ENCODE measurements at regions not wholly inside any gene's neighbourhood (a gene's known extent, or its start where the extent isn't known, plus 50 kb on each side); places are given as distances from the start of the nearest gene placed in this dataset.
A peak's percentile ranks its signal among the peaks of the same experiment; 100 is the strongest.
"Not testable (repeated sequence)": the region's sequence is repeated elsewhere in the genome, so short reads cannot be mapped to it uniquely, and the experiment has no call there.

DNA sequence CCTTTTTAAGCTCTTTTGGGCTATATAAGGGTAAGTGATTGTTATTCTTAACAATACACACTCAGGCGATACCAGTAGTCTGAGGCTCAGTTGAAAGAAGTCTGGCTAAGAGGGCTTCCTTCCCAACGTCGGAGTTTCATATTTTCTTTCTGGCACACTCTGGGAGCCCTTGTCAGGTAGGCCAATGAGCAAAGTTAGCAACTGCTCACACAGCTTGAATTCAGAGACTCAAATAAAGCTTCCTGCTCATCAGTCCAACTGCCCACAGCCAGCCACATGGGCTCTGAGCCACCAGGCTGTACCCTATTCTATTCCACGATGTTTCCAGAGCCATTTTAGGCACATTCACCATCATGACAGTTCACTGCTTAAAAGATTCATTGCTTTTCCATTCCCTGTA is 155.1 kb upstream of the TBL1XR1 start:
- no peaks in the 10 kb centered on the region for H3K36me3 ChIP-seq (ENCODE audit: insufficient read depth, low read depth, low read length)
- no peak overlapping the region for H3K4me3 ChIP-seq (ENCODE audit: low read length)
- no peak overlapping the region for H3K27ac ChIP-seq (ENCODE audit: low read length)
- peaks cover 8% of the 10 kb centered on the region; the same call in 1 of the 2 replicates for H3K4me1 ChIP-seq (ENCODE audit: insufficient read depth, low read length)
- H3K9ac ChIP-seq (ENCODE audit: low read depth, low read length), result no peak overlapping the region
- H3K9me3 ChIP-seq (ENCODE audit: insufficient read depth, low read depth, low read length), result no peaks in the 10 kb centered on the region
- peaks cover 23% of the 10 kb centered on the region for H3K27me3 ChIP-seq (ENCODE audit: insufficient read depth, low read length)

DNA sequence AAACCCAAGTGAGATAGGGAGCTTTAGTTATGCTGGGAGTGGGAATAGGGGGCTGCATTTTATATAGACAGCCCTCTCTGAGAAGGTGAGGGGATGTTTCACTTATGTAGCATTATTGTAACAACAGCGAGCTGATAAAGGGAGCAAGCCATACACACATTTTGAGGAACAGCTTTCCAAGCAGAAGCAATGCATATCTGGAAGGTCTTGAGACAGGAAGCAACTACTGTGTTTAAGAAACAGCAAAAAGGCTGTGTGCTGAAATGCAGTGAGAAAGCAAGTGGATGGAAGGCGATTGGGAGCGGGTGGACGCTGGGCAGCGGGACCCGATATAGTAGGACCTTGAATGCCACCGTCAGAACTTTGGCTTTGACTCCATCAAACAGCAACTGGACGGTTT is 155.9 kb upstream of the TBL1XR1 start:
- no peaks in the 10 kb centered on the region for H3K36me3 ChIP-seq (ENCODE audit: insufficient read depth, low read depth, low read length)
- no peak overlapping the region for H3K4me3 ChIP-seq (ENCODE audit: low read length)
- H3K4me1 ChIP-seq (ENCODE audit: insufficient read depth, low read length), result peaks cover 15% of the 10 kb centered on the region; the same call in 1 of the 2 replicates
- H3K27me3 ChIP-seq (ENCODE audit: insufficient read depth, low read length), result peaks cover 16% of the 10 kb centered on the region
- H3K9ac ChIP-seq (ENCODE audit: low read depth, low read length), result no peak overlapping the region
- no peak overlapping the region for H3K27ac ChIP-seq (ENCODE audit: low read length)
- H3K9me3 ChIP-seq (ENCODE audit: insufficient read depth, low read depth, low read length), result no peaks in the 10 kb centered on the region

GRCh38 chr3:177353879-177354278 is 156.6 kb upstream of the TBL1XR1 start:
- H3K27me3 ChIP-seq (ENCODE audit: insufficient read depth, low read length); H3K4me3 ChIP-seq (ENCODE audit: low read length); H3K9ac ChIP-seq (ENCODE audit: low read depth, low read length); H3K9me3 ChIP-seq (ENCODE audit: insufficient read depth, low read depth, low read length); H3K27ac ChIP-seq (ENCODE audit: low read length); H3K36me3 ChIP-seq (ENCODE audit: insufficient read depth, low read depth, low read length): not testable (repeated sequence)
- H3K4me1 ChIP-seq (ENCODE audit: insufficient read depth, low read length), result peaks cover 21% of the 10 kb centered on the region; the same call in 1 of the 2 replicates

DNA sequence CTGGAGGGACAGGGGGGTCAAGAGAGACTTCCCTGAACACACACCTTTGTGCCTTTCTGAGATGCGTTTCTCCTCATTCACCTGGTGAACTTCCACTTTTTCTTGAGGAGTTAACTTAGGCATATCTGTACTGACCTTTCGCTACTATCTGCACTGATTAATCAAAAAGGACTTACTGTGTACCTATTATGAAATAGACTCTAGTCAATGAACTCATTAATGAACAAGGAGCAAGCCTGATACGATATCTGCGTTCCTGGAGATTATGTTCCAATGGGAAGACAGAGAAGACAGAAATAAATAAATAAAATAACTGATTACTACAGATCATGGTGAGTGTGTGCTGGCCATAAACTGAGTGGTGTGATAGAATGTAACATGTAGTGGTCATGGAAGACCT is 157.2 kb upstream of the TBL1XR1 start:
- Histone ChIP-seq H3K4me3 (ENCODE audit: low read length) (no peak overlapping the region), H3K4me1 (ENCODE audit: insufficient read depth, low read length) (peaks cover 21% of the 10 kb centered on the region; the same call in 1 of the 2 replicates), H3K27me3 (ENCODE audit: insufficient read depth, low read length) (peaks cover 4% of the 10 kb centered on the region; the same call in 1 of the 2 replicates), H3K9me3 (ENCODE audit: insufficient read depth, low read depth, low read length) (no peaks in the 10 kb centered on the region), H3K36me3 (ENCODE audit: insufficient read depth, low read depth, low read length) (no peaks in the 10 kb centered on the region), H3K27ac (ENCODE audit: low read length) (no peak overlapping the region), H3K9ac (ENCODE audit: low read depth, low read length) (no peak overlapping the region)

GRCh38 chr3:177356113-177356512 is 158.8 kb upstream of the TBL1XR1 start:
- no peak overlapping the region for H3K9ac ChIP-seq (ENCODE audit: low read depth, low read length)
- H3K27ac ChIP-seq (ENCODE audit: low read length), result no peak overlapping the region
- no peak overlapping the region for H3K4me3 ChIP-seq (ENCODE audit: low read length)
- H3K27me3 ChIP-seq (ENCODE audit: insufficient read depth, low read length), result no peaks in the 10 kb centered on the region
- peaks cover 28% of the 10 kb centered on the region; the same call in 1 of the 2 replicates for H3K4me1 ChIP-seq (ENCODE audit: insufficient read depth, low read length)
- H3K9me3 ChIP-seq (ENCODE audit: insufficient read depth, low read depth, low read length), result no peaks in the 10 kb centered on the region
- H3K36me3 ChIP-seq (ENCODE audit: insufficient read depth, low read depth, low read length), result no peaks in the 10 kb centered on the region

DNA sequence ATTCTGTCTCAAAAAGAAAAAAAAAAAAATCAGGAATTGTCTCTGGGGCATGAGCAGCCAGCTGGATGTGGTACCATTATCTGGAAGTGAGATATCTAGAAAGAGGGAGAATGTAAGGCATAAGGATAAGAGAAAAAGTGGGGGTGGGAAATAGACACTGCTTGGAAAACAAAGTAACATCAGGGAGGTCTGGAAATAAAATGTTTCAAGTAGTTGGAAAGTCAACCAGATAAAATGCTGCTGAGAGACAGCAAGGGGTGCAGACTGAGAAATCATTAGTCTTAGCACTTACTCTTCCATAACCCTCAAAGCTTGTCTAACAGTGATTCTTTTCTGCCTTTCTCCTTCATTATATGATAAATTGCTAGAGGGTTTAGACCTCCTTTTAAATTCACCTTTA is 159.7 kb upstream of the TBL1XR1 start:
- Histone ChIP-seq H3K27ac (ENCODE audit: low read length) (no peak overlapping the region), H3K4me3 (ENCODE audit: low read length) (no peak overlapping the region), H3K9ac (ENCODE audit: low read depth, low read length) (peak overlapping the region; percentile 26; the same call in 1 of the 2 replicates), H3K27me3 (ENCODE audit: insufficient read depth, low read length) (no peaks in the 10 kb centered on the region), H3K4me1 (ENCODE audit: insufficient read depth, low read length) (peaks cover 32% of the 10 kb centered on the region; the same call in 1 of the 2 replicates), H3K9me3 (ENCODE audit: insufficient read depth, low read depth, low read length) (no peaks in the 10 kb centered on the region), H3K36me3 (ENCODE audit: insufficient read depth, low read depth, low read length) (no peaks in the 10 kb centered on the region)

- Histone ChIP-seq H3K4me3 (ENCODE audit: low read length) (peak overlapping the region; percentile 47; the same call in 1 of the 2 replicates), H3K4me1 (ENCODE audit: insufficient read depth, low read length) (peaks cover 32% of the 10 kb centered on the region; the same call in 1 of the 2 replicates)
Measured at GRCh38 chr3:177357352-177358090, 160.2 kb upstream of the TBL1XR1 start.

DNA sequence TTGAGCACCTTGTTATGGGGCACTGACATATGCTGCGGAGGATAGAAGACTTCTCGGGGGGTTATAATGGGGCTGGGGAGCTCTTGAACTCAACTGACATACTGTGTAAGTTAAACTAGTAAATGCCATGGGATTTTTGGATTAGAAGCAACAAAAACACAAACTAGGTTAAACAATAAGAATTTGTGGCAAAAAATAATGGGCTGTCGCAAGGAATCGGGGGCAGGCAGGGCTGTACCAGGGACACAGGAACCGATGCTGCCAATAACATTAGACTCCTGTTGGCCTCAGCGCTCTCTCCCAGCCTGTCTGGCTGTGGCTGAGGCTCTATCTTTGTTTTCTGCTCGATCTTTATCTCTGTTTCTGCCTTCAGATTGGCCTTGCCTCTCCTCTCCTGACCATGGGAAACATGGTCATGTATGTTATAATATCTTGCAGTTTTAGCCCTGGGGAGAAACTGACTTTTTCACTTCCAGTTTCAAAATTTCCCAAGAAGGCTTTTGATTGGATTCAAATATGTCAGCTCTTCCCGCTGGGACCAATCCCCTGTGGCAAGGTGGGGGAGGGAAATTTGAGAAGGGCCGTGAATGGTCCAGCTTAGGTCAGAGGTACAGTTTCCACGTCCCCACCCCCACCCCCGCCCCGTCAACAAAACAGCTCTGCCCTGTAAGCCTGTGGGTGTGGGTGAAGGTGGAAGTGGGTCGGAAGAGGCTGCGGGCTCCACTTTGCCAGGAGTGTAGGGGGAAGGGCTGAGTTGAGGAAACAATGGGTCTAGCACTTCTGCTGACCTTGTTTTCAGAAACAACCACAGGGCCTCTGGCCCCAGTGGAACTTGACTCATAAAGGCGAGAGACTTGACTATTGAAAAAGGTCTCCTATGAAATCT is 161.1 kb upstream of the TBL1XR1 start:
- peak overlapping the region; percentile 81; the same call in 1 of the 2 replicates for H3K9ac ChIP-seq (ENCODE audit: low read depth, low read length)
- no peaks in the 10 kb centered on the region for H3K9me3 ChIP-seq (ENCODE audit: insufficient read depth, low read depth, low read length)
- H3K36me3 ChIP-seq (ENCODE audit: insufficient read depth, low read depth, low read length), result no peaks in the 10 kb centered on the region
- peaks cover 32% of the 10 kb centered on the region; the same call in 1 of the 2 replicates for H3K4me1 ChIP-seq (ENCODE audit: insufficient read depth, low read length)
- H3K27ac ChIP-seq (ENCODE audit: low read length), result peak overlapping the region; percentile 12
- H3K27me3 ChIP-seq (ENCODE audit: insufficient read depth, low read length), result no peaks in the 10 kb centered on the region
- peak overlapping the region; percentile 63; the same call in 1 of the 2 replicates for H3K4me3 ChIP-seq (ENCODE audit: low read length)

More at GRCh38 chr3:177357352-177358090, 160.2 kb upstream of the TBL1XR1 start:
- H3K36me3 ChIP-seq (ENCODE audit: insufficient read depth, low read depth, low read length), result no peaks in the 10 kb centered on the region
- H3K9ac ChIP-seq (ENCODE audit: low read depth, low read length), result peak overlapping the region; percentile 26; the same call in 1 of the 2 replicates
- no peaks in the 10 kb centered on the region for H3K9me3 ChIP-seq (ENCODE audit: insufficient read depth, low read depth, low read length)
- H3K27me3 ChIP-seq (ENCODE audit: insufficient read depth, low read length), result no peaks in the 10 kb centered on the region
- H3K27ac ChIP-seq (ENCODE audit: low read length), result no peak overlapping the region

GRCh38 chr3:177358977-177359592 is 161.8 kb upstream of the TBL1XR1 start:
- no peaks in the 10 kb centered on the region for H3K9me3 ChIP-seq (ENCODE audit: insufficient read depth, low read depth, low read length)
- no peaks in the 10 kb centered on the region for H3K27me3 ChIP-seq (ENCODE audit: insufficient read depth, low read length)
- peak overlapping the region; percentile 63 for H3K4me3 ChIP-seq (ENCODE audit: low read length)
- H3K9ac ChIP-seq (ENCODE audit: low read depth, low read length), result peak overlapping the region; percentile 81
- H3K4me1 ChIP-seq (ENCODE audit: insufficient read depth, low read length), result peaks cover 32% of the 10 kb centered on the region; the same call in 1 of the 2 replicates
- peak overlapping the region; percentile 73 for H3K27ac ChIP-seq (ENCODE audit: low read length)
- H3K36me3 ChIP-seq (ENCODE audit: insufficient read depth, low read depth, low read length), result no peaks in the 10 kb centered on the region

GRCh38 chr3:177359593-177360357 is 162.5 kb upstream of the TBL1XR1 start:
- H3K27ac ChIP-seq (ENCODE audit: low read length), result peak overlapping the region; percentile 90
- H3K4me3 ChIP-seq (ENCODE audit: low read length), result peak overlapping the region; percentile 63
- no peaks in the 10 kb centered on the region for H3K36me3 ChIP-seq (ENCODE audit: insufficient read depth, low read depth, low read length)
- H3K27me3 ChIP-seq (ENCODE audit: insufficient read depth, low read length), result no peaks in the 10 kb centered on the region
- H3K9me3 ChIP-seq (ENCODE audit: insufficient read depth, low read depth, low read length), result no peaks in the 10 kb centered on the region
- H3K4me1 ChIP-seq (ENCODE audit: insufficient read depth, low read length), result peaks cover 32% of the 10 kb centered on the region; the same call in 1 of the 2 replicates
- H3K9ac ChIP-seq (ENCODE audit: low read depth, low read length), result peak overlapping the region; percentile 81
